Uterus (tissue), 3 donors: ENCODE measurements at regions not wholly inside any gene's neighbourhood (a gene's known extent, or its start where the extent isn't known, plus 50 kb on each side); places are given as distances from the start of the nearest gene placed in this dataset.

Experiments used
- DNase-seq, 2 donors: peaks; one replicate each; pipeline ENCODE4 v3.0.0-alpha.2; 2019 to 2020
- H3K27ac ChIP-seq, 2 donors: fragments of 200-600 bp; sonication (generic); 1 replicate in 1 of 2; 2 replicates in 1 of 2; pipeline ENCODE4 v1.5.1; 2016 to 2018
- H3K27me3 ChIP-seq, 2 donors: fragments of 200-600 bp; sonication (generic); one replicate each; pipeline ENCODE4 v1.5.1; 2018 to 2019; ENCODE audit warnings: control low read depth in 1 of 2
- H3K36me3 ChIP-seq, 2 donors: fragments of 200-600 bp; sonication (generic); one replicate each; pipeline ENCODE4 v1.5.1; 2019; ENCODE audit warnings: control low read depth in 1 of 2
- H3K4me1 ChIP-seq, 2 donors: fragments of 200-600 bp; sonication (generic); one replicate each; pipeline ENCODE4 v1.5.1; 2018 to 2019; ENCODE audit warnings: control low read depth in 1 of 2
- H3K4me3 ChIP-seq, 2 donors: fragments of 200-600 bp; sonication (generic); 1 replicate in 1 of 2; 2 replicates in 1 of 2; pipeline ENCODE4 v1.5.1; 2018 to 2019; ENCODE audit warnings: mild to moderate bottlenecking in 1 of 2
- H3K9me3 ChIP-seq, 2 donors: fragments of 200-600 bp; sonication (generic); one replicate each; pipeline ENCODE4 v1.5.1; 2019; ENCODE audit warnings: control low read depth in 1 of 2
- CTCF ChIP-seq, 4 experiments: fragments of 200-600 bp in 2 of 4; fragments of 450-650 bp in 2 of 4; sonication (generic) in 2 of 4; IDR thresholded peaks; one replicate each; pipeline ENCODE4 v1.5.1; 2016 to 2019; ENCODE audit warnings: antibody characterized with exemption in 4 of 4, mild to moderate bottlenecking in 2 of 4, moderate library complexity in 1 of 4
- POLR2A ChIP-seq, 2 donors: fragments of 450-650 bp; IDR thresholded peaks; one replicate each; pipeline ENCODE4 v1.6.1; 2016; ENCODE audit warnings: antibody characterized with exemption in 2 of 2, mild to moderate bottlenecking in 1 of 2, moderate library complexity in 1 of 2
- intact Hi-C: fragments of 100-400 bp; cut with DNase I; formaldehyde crosslinking; loops from one replicate; pipeline ENCODE4 v1.15.1; 2023; ENCODE audit warnings: low total_unique reads
- donor health status: DM: yes; HTN: yes; CAD: no.

GRCh38 chr1:95924684-95925083 is 690.7 kb downstream of the RWDD3 start:
- no peak for TF ChIP-seq POLR2A (IDR thresholded peaks at IDR 0.05)
- TF ChIP-seq CTCF (IDR thresholded peaks at IDR 0.05): no peak
- intact Hi-C loops: no loop called here
- Histone ChIP-seq H3K36me3 (no peaks in the 10 kb centered on the region), H3K27ac (no peak overlapping the region), H3K4me3 (no peak overlapping the region), H3K27me3 (no peaks in the 10 kb centered on the region), H3K9me3 (no peaks in the 10 kb centered on the region), H3K4me1 (no peaks in the 10 kb centered on the region)
- DNase-seq: no peak

- H3K27me3 ChIP-seq: no peaks in the 10 kb centered on the region
- H3K4me3 ChIP-seq: no peak overlapping the region
- no peaks in the 10 kb centered on the region for H3K4me1 ChIP-seq
- intact Hi-C loops: no loop called here
- H3K36me3 ChIP-seq: no peaks in the 10 kb centered on the region
- TF ChIP-seq POLR2A (IDR thresholded peaks at IDR 0.05) (no peak), CTCF (IDR thresholded peaks at IDR 0.05) (no peak)
- no peak for DNase-seq
- no peak overlapping the region for H3K27ac ChIP-seq
- H3K9me3 ChIP-seq: no peaks in the 10 kb centered on the region
Observed at GRCh38 chr1:95926331-95926730, 692.3 kb downstream of the RWDD3 start.

- H3K36me3 ChIP-seq: no peaks in the 10 kb centered on the region
- no peak for DNase-seq
- no peak overlapping the region for H3K27ac ChIP-seq
- no peak overlapping the region for H3K4me3 ChIP-seq
- TF ChIP-seq CTCF (IDR thresholded peaks at IDR 0.05) (no peak), POLR2A (IDR thresholded peaks at IDR 0.05) (no peak)
- intact Hi-C loops: no loop called here
- no peaks in the 10 kb centered on the region for H3K9me3 ChIP-seq
- no peaks in the 10 kb centered on the region for H3K4me1 ChIP-seq
- H3K27me3 ChIP-seq: no peaks in the 10 kb centered on the region
Observed at GRCh38 chr1:95927061-95927460, 693.1 kb downstream of the RWDD3 start.

GRCh38 chr1:95935719-95936118 is 701.7 kb downstream of the RWDD3 start:
- no peak for DNase-seq
- no peak for TF ChIP-seq CTCF (IDR thresholded peaks at IDR 0.05)
- TF ChIP-seq POLR2A (IDR thresholded peaks at IDR 0.05): no peak
- H3K27me3 ChIP-seq: no peaks in the 10 kb centered on the region
- no peaks in the 10 kb centered on the region for H3K36me3 ChIP-seq
- intact Hi-C loops: no loop called here
- no peak overlapping the region for H3K4me3 ChIP-seq
- no peaks in the 10 kb centered on the region for H3K4me1 ChIP-seq
- H3K27ac ChIP-seq: no peak overlapping the region
- H3K9me3 ChIP-seq: no peaks in the 10 kb centered on the region

- H3K4me3 ChIP-seq: no peak overlapping the region
- no peak for TF ChIP-seq CTCF (IDR thresholded peaks at IDR 0.05)
- TF ChIP-seq POLR2A (IDR thresholded peaks at IDR 0.05): no peak
- H3K9me3 ChIP-seq: no peaks in the 10 kb centered on the region
- DNase-seq: no peak
- H3K27ac ChIP-seq: no peak overlapping the region
- H3K36me3 ChIP-seq: no peaks in the 10 kb centered on the region
- no peaks in the 10 kb centered on the region for H3K4me1 ChIP-seq
- no peaks in the 10 kb centered on the region for H3K27me3 ChIP-seq
- intact Hi-C loops: no loop called here
Observed at GRCh38 chr1:95941121-95941798, 707.2 kb downstream of the RWDD3 start.
